GM19328 (cell line): ENCODE measurements at regions not wholly inside any gene's neighbourhood (a gene's known extent, or its start where the extent isn't known, plus 50 kb on each side); places are given as distances from the start of the nearest gene placed in this dataset.

Source experiments
- ATAC-seq: cut with Tn5 transposase; IDR thresholded peaks from one replicate; pipeline ENCODE4 v1.9.1; 2021; ENCODE audit warnings: mild to moderate bottlenecking, moderate library complexity; ENCODE audit not compliant: unreplicated experiment

- no peak for ATAC-seq
Observed at GRCh38 chr17:79187186-79187585, 112.6 kb downstream of the ENGASE start.

DNA sequence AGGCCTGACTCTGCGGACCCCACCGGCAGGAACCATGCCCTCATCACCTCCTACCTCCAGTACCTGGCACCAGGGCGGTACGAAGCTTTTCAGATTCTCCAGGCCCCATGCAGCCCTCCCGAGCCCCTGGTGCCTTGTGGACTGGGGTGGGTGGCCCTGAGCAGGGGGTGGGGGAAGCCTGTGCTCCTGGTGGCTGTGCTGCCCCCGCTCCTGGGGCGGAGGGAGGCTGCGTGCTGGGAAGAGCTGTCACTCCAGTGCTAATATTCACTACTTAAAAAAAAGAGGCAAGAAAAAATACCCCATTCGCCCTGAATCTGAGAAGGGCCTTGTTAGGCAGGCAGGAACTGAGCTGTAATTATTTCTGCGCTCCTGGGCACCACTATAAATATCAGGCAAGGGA is 111.8 kb downstream of the ENGASE start:
- no peak for ATAC-seq

DNA sequence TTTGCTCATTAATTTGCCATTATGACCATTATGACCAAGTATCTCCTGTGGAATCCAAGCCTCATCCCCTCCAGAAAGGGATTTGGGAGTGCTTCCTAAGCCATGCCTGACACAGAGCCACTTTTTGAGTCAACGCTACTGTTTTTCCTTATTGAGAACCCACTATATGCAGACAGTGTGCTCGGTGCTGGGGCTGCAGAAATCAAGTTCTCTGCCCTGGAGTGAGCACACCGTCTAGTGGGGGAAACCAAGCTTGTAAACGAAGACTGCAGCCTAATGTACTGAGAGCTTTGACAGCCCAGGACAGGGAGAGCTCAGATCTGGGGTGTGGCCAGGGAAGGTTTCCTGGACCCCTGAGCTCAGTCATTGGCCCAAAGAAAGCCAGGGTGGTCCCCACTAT is 111.0 kb downstream of the ENGASE start:
- ATAC-seq, result no peak

DNA sequence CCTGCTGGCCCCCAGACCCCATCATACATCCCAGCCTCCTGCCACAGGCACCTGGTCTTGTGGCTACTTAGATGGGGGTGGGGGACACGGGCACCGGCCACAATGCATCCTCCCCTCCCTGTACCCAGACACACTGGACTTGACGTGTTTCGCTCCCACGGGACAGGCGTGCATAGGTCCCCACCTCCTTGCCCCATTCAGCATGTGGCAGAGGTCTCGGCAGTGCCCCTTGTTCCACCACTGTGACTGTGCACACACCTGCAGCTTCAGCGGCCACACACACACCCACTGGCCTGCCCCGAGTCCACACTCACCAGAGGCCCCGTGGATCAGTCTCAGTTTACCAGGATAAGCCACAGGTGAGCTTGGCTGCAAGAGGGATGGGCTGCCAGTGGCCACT is 109.6 kb downstream of the ENGASE start:
- no peak for ATAC-seq

DNA sequence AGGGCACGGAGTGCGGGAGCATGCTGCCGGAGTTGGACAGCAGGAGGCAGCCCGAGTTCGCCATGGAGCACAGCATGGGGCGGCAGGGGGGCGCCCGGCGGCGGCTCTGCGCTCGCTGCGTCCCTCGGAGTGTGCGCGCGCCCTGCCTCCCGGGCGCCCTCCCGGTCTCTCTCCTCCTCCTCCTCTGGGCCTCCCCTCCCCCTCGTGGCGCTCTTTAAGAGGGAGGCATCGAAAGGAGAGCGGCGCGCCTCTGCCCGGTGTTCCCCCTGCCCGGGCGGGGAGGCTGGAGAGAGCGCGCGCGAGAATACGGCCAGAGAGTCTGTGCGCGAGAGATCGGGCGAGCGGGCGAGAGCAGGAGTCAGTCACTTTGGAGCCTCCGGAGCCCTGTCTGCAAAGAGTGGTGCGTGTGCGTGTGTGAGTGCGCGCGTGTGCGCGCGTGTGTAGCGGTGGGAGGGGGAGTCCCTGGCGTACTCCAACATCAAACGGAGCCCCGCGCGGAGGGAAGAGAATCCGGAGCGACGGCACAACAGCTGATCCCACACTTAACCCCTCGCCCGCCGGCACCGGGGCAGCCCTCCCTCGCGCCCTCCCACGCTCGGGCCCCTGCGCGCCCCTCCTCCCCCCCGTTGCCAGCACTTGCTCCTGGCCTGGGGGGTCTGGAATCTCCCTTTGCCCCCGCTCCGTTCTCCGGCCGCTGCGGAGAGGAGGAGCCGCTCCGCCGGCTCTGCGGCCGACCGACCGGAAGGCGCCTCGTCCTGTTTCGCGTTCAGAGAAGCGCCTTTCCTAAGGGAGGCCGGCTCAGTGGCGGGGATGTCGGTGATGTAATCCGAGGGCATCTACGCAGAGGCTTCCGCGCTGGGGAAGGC is 108.9 kb downstream of the ENGASE start:
- ATAC-seq, result no peak

DNA sequence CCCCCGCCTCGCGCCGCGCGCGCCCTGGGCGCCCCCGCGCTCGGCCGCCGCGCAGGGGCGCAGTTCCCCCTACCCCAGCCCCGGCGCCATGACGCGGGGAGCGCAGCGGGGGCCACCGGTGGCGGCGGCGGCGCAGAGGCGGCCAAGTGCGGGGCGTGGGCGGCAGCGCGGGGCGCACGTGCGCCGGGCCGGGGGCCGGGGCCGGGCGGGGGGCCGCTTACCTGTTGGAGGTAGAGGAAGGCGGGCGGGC is 108.3 kb downstream of the ENGASE start:
- ATAC-seq, result no peak

DNA sequence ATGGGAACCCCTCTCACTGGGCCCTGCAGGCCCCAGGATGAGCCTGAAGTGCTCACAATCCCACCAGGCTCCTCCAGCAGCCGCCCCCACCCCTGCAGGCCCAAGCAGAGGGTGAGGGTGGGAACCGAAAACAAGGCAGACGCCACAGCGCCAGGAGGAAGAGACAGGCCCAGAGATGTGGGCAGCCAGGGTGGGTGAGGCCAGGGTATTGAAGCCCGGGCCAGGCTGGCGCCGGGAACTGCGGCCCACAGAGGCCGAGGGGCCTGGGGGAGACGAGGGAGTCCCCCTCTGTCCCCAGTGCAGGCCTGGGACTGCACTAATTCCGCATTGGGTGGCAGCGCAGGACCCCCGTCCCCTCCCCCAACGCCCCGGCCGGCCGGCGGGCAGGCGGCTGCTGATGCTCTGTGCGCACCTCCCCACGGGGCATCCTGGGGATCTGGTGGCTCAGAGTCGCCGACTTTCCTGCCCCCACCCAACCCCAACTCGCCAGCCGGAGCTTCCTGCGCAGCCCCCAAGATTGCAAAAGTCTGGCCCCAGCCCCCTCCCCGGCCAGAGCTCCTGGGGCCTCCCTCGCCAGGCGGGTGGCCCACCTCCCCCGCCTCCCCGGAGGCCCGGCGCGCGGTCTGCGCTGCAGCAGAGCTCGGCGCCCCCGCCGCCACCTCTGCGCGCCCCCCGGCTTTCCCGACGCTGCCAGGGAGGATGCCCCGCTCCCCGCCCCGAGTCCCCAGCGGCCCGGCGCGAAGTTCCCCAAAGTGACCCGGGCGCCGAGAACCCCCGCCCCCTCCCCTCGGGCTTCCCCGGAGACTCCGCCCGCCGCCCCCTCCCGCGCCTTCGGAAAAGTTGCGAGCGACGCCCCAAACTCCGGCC is 107.8 kb downstream of the ENGASE start:
- ATAC-seq, result no peak

DNA sequence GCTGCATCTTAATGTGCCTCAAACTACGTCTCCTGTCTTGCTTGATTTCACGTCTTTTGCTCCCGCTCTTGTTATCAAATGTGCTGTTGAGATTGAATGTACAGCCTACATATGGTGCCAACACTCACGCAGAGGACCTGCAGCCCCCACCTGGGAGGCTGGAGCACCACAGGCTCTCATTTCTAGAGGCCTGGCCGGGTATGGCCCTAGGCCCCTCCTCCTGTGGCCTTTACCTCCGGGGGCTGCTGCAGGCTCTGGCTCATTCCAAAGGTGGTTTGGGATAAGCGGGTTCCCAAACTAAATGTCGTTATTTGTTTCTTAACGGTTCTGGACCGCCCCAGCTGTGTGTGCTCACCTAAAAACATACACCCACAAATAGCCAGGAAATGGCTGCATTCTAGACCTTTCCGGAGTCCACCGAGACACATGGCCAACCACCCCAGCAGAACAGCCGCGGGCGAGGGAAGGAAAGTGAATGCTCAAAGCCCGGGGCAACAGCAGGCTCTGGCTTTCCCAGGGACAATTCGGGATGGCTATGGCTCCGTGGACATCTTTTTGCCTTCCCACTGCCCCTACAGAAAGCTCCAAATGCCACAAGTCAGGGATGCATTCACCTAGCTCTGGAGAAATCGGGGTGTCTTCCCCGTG is 105.9 kb downstream of the ENGASE start:
- ATAC-seq, result no peak

- no peak for ATAC-seq
Observed at GRCh38 chr17:79179334-79179733, 104.7 kb downstream of the ENGASE start.

DNA sequence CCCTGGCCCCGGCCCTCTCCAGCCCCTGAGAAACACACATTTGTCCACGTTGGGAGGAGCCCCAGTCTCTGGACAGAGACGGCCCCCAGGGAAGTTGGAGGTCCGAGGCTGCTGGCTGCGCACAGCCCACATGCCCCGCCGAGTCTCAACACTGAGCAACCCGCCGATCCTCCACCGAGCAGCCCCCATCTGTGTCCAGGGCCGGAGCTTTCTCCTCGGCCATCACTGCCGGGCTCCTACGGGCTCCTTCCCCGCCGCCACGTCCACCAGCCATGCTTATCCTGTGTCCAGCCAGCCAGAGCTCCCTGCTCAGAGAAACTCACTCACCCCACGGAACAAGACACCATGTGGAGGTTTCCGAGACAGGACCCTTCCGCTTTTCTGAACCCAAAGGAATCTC is 103.3 kb downstream of the ENGASE start:
- no peak for ATAC-seq

DNA sequence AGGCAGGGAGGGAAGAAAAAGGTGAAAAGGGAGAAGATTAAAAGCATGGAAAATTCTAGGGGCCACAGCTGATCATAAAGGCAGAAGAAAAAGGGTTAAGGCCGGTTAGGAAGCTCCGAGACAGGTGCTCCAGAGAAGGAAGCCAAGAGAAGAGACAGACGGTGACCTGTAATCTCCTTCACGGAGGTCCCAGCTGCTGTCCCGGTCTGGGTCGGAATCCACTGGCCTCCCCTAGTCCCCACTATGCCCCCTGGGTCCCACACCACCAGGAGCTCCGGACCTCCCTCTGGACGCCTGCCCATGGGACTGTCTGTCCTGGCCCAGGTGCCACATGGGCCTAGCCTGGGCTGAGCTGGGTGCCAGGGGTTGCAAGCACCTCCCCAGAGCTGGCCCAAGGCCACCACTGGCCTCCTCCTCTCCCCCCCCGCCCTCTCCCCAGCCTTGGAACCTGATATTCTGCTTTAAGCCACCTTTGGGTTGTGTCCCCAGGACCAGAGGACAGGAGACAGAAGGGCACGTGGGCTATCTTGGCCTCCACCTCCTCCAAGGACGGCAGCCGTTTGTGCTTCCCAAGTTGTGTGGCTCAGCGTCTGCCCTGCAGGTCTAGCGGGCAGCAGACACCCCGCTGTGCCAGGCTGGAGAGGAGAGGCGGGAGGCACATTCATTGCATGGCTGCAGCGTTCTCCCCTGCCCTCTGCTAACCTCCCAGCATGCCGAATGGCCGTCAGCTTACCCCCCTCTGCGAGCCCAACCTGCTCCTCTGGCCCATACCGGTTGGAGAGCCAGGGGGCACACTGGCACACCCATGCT is 102.4 kb downstream of the ENGASE start:
- ATAC-seq, result no peak

DNA sequence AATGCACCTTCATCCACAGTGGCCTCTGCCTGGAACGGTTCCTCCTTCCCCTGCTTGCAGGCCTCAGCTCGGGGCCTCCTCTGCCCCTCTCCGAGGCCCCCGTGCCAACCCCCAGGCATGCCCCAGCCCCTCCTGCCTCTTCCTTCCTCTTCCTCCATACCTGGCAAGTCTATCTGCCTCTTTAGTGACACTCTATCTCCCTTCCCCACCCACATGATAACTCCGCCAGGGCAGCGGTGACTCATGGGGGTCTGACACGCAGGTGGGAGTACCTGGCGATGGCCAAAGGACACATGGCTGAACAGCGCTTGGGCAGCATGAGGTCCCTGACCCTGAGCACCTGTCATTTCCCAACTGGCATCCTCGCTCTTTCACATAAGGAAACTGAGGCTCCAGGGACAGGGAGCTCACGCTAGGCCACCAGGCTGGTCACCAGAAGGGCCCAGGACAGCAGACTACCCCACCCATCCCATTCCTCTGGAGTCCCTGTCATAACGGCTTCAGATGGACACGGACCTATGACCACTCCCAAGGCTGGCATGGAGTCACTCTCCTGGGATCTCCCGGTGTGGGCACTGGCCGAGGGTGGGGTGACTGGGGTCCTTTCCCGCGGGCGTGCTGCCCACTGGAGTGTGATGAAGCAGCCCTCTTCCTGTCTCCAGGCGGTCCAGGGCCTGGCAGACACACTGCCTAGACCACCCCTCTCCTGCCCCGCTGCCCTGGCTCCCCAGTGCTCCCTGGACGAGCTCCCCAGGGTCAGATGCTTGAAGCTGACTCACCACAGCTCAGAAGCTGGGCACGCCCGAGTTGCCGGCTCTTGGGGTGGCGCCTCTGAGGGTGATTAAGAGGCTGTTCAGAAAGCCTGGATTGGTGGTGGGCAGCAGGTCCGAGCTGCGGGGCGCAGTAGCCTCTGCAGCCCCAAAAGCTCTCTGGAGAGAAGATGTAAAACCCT is 100.6 kb downstream of the ENGASE start:
- ATAC-seq, result no peak

DNA sequence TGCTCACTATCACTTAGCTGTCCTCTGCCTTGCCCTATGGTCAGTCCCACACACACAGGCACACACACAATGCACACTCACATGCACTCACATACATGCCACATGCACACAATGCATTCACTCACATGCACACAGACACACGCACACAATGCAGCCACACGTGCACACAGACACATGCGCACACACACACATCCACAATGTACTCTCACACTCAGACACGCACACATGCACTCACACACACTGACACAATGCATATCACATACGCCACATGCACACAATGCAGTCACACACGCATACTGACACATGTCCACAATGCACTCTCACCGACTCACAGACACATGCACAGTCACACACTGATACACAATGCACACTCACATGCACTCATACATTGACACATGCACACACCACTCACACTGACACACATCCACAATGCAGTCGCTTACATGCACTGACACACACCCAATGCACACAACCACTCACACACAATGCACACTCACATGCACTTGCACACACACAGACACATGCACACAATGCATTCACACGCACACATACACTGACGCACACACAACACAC is 99.7 kb downstream of the ENGASE start:
- no peak for ATAC-seq

GRCh38 chr17:79171188-79171587 is 96.6 kb downstream of the ENGASE start:
- ATAC-seq, result no peak

GRCh38 chr17:79169861-79170260 is 95.2 kb downstream of the ENGASE start:
- no peak for ATAC-seq

- ATAC-seq, result no peak
Observed at GRCh38 chr17:79169366-79169765, 94.7 kb downstream of the ENGASE start.

- ATAC-seq, result no peak
Observed at GRCh38 chr17:79168486-79169055, 93.9 kb downstream of the ENGASE start.

GRCh38 chr17:79167486-79167885 is 92.9 kb downstream of the ENGASE start:
- no peak for ATAC-seq

DNA sequence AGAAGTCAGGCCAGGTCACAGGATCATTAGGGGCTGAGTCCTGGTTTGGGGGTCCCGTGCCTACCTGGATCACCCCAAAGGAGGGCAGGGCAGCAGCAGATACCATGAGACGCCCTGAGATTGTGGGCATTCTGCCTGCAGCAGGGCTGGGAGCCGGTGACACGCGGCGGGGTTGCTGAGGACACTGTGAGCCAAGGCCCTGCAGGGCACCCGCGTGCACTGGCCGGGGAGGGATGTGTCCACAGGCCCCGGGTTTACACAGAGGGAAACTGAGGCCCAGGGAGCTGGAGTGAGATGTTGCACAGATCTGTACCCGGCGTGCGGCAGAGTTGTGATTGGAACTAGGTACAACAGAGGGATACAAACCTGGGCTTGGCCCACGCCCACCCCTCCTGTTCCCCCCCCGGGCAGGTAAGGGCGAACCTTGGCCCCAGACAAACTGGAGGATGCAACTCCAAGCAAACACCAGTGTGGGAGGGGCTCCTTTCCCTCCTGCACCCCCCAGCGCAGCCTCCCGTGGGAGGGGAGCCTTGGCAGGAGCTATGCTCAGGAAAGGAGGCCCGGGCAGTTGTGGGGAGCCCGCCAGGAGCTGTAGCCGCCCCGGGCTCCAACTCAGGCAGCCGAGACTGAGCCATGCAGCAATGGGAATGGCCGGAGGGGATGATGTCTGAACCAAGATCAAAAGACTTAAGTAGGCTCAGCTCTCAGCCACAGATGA is 91.3 kb downstream of the ENGASE start:
- ATAC-seq, result no peak
